Thyroid gland (tissue), 4 donors: ENCODE measurements at regions not wholly inside any gene's neighbourhood (a gene's known extent, or its start where the extent isn't known, plus 50 kb on each side); places are given as distances from the start of the nearest gene placed in this dataset.

ENCODE experiments used
- DNase-seq, 2 donors: peaks; one replicate each; pipeline ENCODE4 v3.0.0-alpha.2; 2019
- H3K27ac ChIP-seq, 3 donors: fragments of 200-600 bp; sonication (generic); 1 replicate in 2 of 3; 2 replicates in 1 of 3; pipeline ENCODE4 v1.5.1; 2016 to 2019; ENCODE audit warnings: mild to moderate bottlenecking in 1 of 3, moderate library complexity in 1 of 3
- H3K27me3 ChIP-seq: fragments of 200-600 bp; sonication (generic); one replicate; pipeline ENCODE4 v1.5.1; 2019
- H3K36me3 ChIP-seq, 2 donors: fragments of 200-600 bp; sonication (generic); one replicate each; pipeline ENCODE4 v1.5.1; 2016 to 2019
- H3K4me1 ChIP-seq, 2 donors: fragments of 200-600 bp; sonication (generic); one replicate each; pipeline ENCODE4 v1.5.1; 2017 to 2019
- H3K4me3 ChIP-seq, 3 donors: fragments of 200-600 bp; sonication (generic); replicated peaks in 1 of 3; 1 replicate in 2 of 3; 2 replicates in 1 of 3; pipeline ENCODE4 v1.5.1; 2016; ENCODE audit warnings: mild to moderate bottlenecking in 1 of 3
- H3K9me3 ChIP-seq: fragments of 200-600 bp; sonication (generic); one replicate; pipeline ENCODE4 v1.5.1; 2017
- POLR2A ChIP-seq, 2 donors: fragments of 450-650 bp; IDR thresholded peaks; one replicate each; pipeline ENCODE4 v1.6.1; 2017; ENCODE audit warnings: antibody characterized with exemption in 2 of 2, mild to moderate bottlenecking in 2 of 2, moderate library complexity in 1 of 2
- WGBS, 2 donors: methylation state at CpG; one replicate each; pipeline ENCODE4 v1.1.5; 2017; 5-methylcytosine and 5-hydroxymethylcytosine counted together
- intact Hi-C: fragments of 100-400 bp; cut with DNase I; formaldehyde crosslinking; loops from one replicate; pipeline ENCODE4 v1.15.1; 2023
- TF ChIP-seq, protein P1 (sequence below), 6 experiments: fragments of 200-600 bp in 3 of 6; fragments of 450-650 bp in 3 of 6; sonication (generic) in 3 of 6; IDR thresholded peaks; one replicate each; pipeline ENCODE4 v1.5.1; 2016 to 2019; ENCODE audit warnings: antibody characterized with exemption in 6 of 6, mild to moderate bottlenecking in 2 of 6, inconsistent platforms in 1 of 6, moderate library complexity in 1 of 6

DNA sequence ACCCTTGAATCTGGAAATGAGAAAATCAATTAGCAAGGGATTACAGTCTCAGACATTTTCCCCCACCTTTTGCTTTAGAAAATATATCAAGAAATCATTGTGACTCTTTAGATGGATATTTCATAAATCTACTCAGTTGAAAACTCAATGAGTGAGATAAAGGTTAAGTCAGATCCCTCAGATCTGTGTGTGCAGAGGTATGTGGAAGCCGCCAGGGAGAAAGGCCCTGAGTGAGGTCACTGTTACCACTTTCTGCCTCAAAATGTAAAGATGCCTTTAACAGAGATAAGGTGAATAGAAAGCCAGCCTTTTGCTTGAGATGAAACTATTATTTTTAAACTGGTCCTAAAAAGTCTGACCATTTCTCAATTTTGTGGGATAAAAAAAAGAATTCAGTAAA lies 225.6 kb upstream of the HES1 start:
- H3K27me3 ChIP-seq, result no peaks in the 10 kb centered on the region
- no peak overlapping the region for H3K27ac ChIP-seq
- no peak overlapping the region for H3K4me3 ChIP-seq
- intact Hi-C loops, result no loop called here
- DNase-seq, result no peak
- no peak for TF ChIP-seq POLR2A (IDR thresholded peaks at IDR 0.05)
- TF ChIP-seq, protein P1, sequence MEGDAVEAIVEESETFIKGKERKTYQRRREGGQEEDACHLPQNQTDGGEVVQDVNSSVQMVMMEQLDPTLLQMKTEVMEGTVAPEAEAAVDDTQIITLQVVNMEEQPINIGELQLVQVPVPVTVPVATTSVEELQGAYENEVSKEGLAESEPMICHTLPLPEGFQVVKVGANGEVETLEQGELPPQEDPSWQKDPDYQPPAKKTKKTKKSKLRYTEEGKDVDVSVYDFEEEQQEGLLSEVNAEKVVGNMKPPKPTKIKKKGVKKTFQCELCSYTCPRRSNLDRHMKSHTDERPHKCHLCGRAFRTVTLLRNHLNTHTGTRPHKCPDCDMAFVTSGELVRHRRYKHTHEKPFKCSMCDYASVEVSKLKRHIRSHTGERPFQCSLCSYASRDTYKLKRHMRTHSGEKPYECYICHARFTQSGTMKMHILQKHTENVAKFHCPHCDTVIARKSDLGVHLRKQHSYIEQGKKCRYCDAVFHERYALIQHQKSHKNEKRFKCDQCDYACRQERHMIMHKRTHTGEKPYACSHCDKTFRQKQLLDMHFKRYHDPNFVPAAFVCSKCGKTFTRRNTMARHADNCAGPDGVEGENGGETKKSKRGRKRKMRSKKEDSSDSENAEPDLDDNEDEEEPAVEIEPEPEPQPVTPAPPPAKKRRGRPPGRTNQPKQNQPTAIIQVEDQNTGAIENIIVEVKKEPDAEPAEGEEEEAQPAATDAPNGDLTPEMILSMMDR (IDR thresholded peaks at IDR 0.05), result no peak
- no peaks in the 10 kb centered on the region for H3K9me3 ChIP-seq
- peaks cover 10 to 24% of the 10 kb centered on the region in 2 donors for H3K4me1 ChIP-seq
- no peaks in the 10 kb centered on the region for H3K36me3 ChIP-seq
- 95% methylated on average over 1 of the region's 1 CpG for WGBS, 2 donors

DNA sequence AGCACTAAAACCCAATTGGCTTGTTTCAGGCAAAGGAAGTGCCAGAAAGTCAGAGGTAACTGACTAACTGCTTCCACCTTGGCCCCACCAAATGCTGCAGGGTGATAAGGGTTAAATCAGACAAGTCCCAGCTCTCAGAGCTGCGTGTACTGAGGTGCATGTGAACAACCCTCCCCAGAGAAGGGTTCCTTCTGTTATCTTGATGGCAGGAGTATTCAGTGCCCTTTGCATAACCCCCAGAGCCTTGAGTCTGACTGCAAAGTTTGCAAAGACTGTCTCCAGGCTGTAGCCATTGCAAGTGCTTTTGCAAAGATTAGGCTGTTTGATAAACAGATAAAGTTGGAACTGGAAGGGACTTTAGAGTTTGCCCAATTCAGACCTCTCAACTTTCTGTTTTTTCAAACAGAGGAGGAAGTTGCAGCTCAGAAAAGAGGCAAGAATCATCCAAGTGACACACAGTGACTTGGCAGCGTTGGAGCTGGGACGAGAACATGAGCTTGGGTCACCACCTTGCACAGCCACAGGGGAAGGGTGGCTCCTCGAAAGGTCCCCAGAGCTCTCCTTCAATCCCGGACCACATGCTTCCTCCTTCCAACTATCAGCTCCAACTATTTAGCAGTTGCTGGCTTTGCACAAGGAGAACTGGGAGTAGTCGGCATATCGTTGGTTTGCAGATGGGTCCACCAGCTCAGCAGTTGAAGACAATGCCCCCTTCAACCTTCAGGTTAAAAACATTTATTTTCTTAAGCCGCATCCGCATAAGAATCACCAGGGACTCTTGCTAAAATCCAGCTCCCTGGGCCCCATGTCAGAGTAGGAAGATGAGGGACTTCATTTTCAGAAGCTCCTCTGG lies 224.8 kb upstream of the HES1 start:
- Histone ChIP-seq H3K27ac (no peak overlapping the region), H3K4me3 (no peak overlapping the region), H3K9me3 (no peaks in the 10 kb centered on the region), H3K36me3 (no peaks in the 10 kb centered on the region), H3K27me3 (no peaks in the 10 kb centered on the region), H3K4me1 (peaks cover 10 to 24% of the 10 kb centered on the region in 2 donors)
- intact Hi-C loops, result no loop called here
- 30 to 35% methylated on average over 9 of the region's 9 CpGs for WGBS, 2 donors
- peak; percentile 58 to 62 for DNase-seq
- TF ChIP-seq, protein P1 (IDR thresholded peaks at IDR 0.05), result no peak
- TF ChIP-seq POLR2A (IDR thresholded peaks at IDR 0.05), result no peak

DNA sequence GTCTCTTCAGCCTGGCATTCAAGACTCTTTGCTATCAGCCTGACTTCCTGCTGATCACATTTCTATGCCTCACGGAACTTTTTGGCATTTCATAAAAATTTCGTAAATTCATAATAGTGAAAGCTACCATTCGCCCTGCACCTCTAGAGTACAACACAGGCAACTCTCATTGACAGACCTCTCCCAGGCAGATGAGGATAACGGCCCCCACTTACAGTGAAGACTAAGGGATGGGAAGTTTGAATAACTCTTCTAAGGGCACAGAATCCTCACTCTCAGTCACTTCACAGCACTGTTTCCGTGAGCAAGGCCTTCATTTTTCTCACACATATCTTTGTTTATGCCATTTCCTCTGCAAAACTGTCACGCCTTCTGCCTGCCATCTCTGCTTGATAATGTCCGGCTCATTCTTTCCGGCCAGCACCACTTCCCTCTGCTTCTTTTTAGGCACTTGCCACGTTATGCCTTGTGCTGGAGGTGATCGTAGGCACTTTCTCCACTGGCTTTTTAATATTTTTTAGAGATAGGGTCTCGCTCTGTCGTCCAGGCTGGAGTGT lies 224.1 kb upstream of the HES1 start:
- 83 to 85% methylated on average over 12 of the region's 12 CpGs for WGBS, 2 donors
- no peaks in the 10 kb centered on the region for H3K9me3 ChIP-seq
- no peak overlapping the region for H3K27ac ChIP-seq
- H3K27me3 ChIP-seq, result no peaks in the 10 kb centered on the region
- H3K36me3 ChIP-seq, result no peaks in the 10 kb centered on the region
- intact Hi-C loops, result no loop called here
- DNase-seq, result no peak
- H3K4me1 ChIP-seq, result peaks cover 10 to 24% of the 10 kb centered on the region in 2 donors
- TF ChIP-seq, protein P1 (IDR thresholded peaks at IDR 0.05), result no peak
- H3K4me3 ChIP-seq, result no peak overlapping the region

DNA sequence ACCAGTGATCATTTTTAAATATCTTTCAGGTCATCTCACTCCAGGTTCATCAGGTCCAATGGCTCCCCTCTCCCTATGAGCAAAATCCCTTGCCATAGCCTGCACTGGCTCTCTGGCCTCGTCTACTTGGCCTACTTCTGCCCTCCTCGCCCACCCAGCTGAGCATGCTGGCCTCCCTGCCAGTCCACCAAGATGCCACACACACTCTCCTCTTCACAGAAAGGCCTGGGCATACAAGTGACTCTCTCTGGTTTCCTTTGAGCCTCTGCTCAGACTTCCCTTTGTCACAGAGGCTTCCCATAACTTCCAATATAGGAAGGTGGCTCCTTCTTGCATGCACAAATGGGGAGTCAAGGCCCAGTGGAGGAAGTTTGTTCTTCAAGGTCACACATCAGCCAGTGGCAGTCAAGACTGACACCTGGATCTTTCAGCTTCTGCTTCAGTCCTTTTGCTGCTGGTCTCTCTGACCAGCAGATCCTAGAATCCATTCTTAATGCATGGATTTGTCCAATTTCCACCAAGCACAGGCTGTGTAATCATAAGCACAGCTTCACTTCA lies 223.2 kb upstream of the HES1 start:
- Histone ChIP-seq H3K27me3 (no peaks in the 10 kb centered on the region), H3K4me1 (peaks cover 16 to 28% of the 10 kb centered on the region in 2 donors), H3K4me3 (no peak overlapping the region), H3K27ac (no peak overlapping the region), H3K9me3 (no peaks in the 10 kb centered on the region), H3K36me3 (no peaks in the 10 kb centered on the region)
- whole genome bisulfite sequencing, 2 donors, result 98 to 100% methylated on average over 2 of the region's 2 CpGs
- TF ChIP-seq, protein P1 (IDR thresholded peaks at IDR 0.05), result no peak
- TF ChIP-seq POLR2A (IDR thresholded peaks at IDR 0.05), result no peak
- DNase-seq, result no peak
- intact Hi-C loops, result no loop called here

DNA sequence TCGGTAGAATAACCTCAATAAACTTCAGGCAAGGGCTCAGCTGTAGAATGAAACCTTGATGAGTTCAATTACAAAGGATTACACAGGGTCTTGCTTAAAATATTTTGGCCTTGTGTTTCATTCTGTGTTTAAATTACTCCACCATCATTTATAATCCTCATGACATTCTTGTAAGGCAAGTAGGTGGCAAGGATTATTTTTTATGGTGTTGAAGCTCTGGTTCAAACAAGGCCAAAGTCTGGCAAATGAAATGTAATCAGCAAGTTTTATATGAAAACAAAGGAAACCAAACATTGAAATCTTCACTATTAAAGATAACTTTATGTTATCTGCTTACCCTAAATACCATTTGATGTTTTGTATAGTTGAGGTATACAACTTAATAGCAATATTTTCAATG lies 221.3 kb upstream of the HES1 start:
- Histone ChIP-seq H3K27me3 (no peaks in the 10 kb centered on the region), H3K36me3 (no peaks in the 10 kb centered on the region), H3K4me3 (no peak overlapping the region), H3K9me3 (no peaks in the 10 kb centered on the region), H3K4me1 (peaks cover 16 to 29% of the 10 kb centered on the region in 2 donors), H3K27ac (no peak overlapping the region)
- DNase-seq, result no peak
- intact Hi-C loops, result no loop called here
- 35 to 39% methylated on average over 1 of the region's 1 CpG for WGBS, 2 donors
- TF ChIP-seq, protein P1 (IDR thresholded peaks at IDR 0.05), result no peak
- no peak for TF ChIP-seq POLR2A (IDR thresholded peaks at IDR 0.05)
